Upper lobe of left lung (tissue), 4 donors: ENCODE measurements at regions not wholly inside any gene's neighbourhood (a gene's known extent, or its start where the extent isn't known, plus 50 kb on each side); places are given as distances from the start of the nearest gene placed in this dataset.

Experiments used
- POLR2A ChIP-seq, 4 donors: fragments of 450-650 bp; IDR thresholded peaks; one replicate each; pipeline ENCODE4 v1.5.1; 2016 to 2017; ENCODE audit warnings: antibody characterized with exemption in 4 of 4, mild to moderate bottlenecking in 2 of 4
- POLR2AphosphoS5 ChIP-seq, 2 donors: sonication (generic); formaldehyde crosslinking; IDR thresholded peaks; one replicate each; pipeline ENCODE4 v1.5.1; 2017; ENCODE audit warnings: antibody characterized with exemption in 2 of 2
- TF ChIP-seq, protein P1 (sequence below), 6 experiments: fragments of 450-650 bp in 4 of 6; fragments of 200-600 bp in 2 of 6; sonication (generic) in 2 of 6; IDR thresholded peaks; one replicate each; pipeline ENCODE4 v1.5.1; 2016 to 2019; ENCODE audit warnings: antibody characterized with exemption in 6 of 6

- TF ChIP-seq POLR2A (IDR thresholded peaks at IDR 0.05) (no peak), POLR2AphosphoS5 (IDR thresholded peaks at IDR 0.05) (no peak)
- TF ChIP-seq, protein P1, sequence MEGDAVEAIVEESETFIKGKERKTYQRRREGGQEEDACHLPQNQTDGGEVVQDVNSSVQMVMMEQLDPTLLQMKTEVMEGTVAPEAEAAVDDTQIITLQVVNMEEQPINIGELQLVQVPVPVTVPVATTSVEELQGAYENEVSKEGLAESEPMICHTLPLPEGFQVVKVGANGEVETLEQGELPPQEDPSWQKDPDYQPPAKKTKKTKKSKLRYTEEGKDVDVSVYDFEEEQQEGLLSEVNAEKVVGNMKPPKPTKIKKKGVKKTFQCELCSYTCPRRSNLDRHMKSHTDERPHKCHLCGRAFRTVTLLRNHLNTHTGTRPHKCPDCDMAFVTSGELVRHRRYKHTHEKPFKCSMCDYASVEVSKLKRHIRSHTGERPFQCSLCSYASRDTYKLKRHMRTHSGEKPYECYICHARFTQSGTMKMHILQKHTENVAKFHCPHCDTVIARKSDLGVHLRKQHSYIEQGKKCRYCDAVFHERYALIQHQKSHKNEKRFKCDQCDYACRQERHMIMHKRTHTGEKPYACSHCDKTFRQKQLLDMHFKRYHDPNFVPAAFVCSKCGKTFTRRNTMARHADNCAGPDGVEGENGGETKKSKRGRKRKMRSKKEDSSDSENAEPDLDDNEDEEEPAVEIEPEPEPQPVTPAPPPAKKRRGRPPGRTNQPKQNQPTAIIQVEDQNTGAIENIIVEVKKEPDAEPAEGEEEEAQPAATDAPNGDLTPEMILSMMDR (IDR thresholded peaks at IDR 0.05) = no peak
Observed at GRCh38 chr12:85725991-85726390, 110.2 kb downstream of the RASSF9 start.
